Kidney glomerular epithelial cell (primary cell): ENCODE measurements at regions not wholly inside any gene's neighbourhood (a gene's known extent, or its start where the extent isn't known, plus 50 kb on each side); places are given as distances from the start of the nearest gene placed in this dataset.
"Not testable (repeated sequence)": the region's sequence is repeated elsewhere in the genome, so short reads cannot be mapped to it uniquely, and the experiment has no call there.

ENCODE experiments used
- DNase-seq: peaks from one replicate; lab custom pipeline; 2025; lab: John Stamatoyannopoulos, UW

- not testable (repeated sequence) for DNase-seq
Observed at GRCh38 chr13:81146576-81146975, 805.6 kb upstream of the SPRY2 start.

DNA sequence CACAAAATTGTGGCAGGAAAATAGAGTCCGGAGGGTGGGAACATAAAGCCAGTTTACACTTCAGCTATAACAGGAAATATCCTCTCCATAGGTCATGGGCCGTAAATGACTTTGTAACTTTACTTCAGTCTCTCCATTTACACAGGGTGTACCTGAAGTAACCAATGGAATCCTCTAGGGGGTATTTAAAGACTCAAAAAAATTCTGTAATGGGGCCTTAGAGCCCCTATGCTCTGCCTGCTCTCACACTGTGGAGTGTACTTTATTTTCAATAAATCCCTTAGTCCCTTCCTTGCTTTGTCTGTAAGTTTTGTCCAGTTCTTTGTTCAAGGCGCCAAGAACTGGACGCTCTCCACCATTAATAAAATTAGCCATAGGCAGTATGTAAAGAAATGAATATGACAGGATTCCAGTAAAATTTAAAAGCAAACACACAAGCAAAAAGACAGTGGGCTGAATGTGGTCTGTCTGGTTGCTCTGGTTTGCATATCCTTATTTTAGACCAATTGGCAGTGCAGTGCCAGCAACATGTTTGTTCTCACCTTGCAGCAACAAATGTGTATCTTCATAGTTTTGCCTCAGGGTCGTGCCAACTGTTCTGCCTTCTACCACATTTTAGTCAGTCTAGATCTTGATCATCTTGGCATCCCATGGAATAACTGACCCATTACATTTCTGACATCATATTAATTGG, 801.5 kb upstream of the SPRY2 start:
- no peak for DNase-seq

DNA sequence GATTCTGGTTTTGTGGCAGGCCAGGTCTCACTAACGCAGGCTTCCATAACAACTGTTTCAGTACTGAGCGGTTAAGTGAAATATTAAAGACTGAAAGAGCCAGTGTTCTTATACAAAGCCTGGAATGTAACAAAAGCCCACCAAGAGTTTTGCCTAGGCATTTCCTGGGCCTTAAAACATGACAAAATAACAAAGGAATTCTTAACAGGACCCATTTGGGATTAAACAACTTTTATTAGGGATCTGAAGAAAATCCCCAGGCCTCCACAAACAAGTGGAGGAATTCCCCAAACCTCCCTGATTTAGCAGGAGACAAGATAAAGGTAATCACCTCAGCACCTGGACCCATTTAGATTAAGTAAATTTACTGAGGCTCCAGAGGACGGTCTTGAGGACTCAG, 799.7 kb upstream of the SPRY2 start:
- DNase-seq, result no peak

DNA sequence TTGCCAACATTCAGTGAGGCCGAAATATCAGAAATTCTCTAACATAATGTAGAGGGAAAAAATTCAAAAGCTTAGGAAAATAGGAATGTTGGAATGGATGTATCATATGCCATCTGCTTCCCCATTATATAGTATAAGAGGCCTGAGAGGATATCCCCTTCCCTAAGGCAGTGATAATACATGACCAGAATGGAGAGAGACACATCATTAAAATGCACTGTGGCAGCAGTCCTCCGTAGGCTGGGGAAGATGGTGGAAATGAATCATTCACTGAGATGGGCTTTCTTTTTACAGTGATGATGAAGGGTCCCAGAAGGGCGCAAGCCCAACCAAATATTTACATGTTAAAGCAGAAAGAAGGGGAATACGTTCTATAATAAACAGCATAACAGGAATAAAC, 799.1 kb upstream of the SPRY2 start:
- no peak for DNase-seq

GRCh38 chr13:81138353-81138980, 797.5 kb upstream of the SPRY2 start:
- no peak for DNase-seq

- no peak for DNase-seq
Observed at GRCh38 chr13:81133066-81133465, 792.1 kb upstream of the SPRY2 start.

DNA sequence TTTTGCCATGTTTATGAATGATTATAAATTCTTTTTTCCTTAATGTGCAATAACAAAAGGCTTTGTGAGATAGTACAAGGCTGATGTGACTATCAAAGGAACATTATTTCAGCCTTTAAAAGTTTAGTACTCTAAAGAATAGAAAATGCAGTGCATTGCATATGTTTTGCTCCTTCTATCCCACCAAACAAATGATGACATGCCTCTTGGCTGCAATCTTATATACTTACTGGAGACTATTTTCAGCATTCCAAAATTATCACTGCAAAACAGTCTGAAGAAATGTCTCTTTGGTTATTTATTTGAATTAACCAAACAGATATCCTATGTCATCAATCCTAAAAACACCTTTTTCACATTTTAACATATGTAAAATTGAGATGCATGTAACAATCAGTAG, 776.5 kb upstream of the SPRY2 start:
- DNase-seq, result no peak

DNA sequence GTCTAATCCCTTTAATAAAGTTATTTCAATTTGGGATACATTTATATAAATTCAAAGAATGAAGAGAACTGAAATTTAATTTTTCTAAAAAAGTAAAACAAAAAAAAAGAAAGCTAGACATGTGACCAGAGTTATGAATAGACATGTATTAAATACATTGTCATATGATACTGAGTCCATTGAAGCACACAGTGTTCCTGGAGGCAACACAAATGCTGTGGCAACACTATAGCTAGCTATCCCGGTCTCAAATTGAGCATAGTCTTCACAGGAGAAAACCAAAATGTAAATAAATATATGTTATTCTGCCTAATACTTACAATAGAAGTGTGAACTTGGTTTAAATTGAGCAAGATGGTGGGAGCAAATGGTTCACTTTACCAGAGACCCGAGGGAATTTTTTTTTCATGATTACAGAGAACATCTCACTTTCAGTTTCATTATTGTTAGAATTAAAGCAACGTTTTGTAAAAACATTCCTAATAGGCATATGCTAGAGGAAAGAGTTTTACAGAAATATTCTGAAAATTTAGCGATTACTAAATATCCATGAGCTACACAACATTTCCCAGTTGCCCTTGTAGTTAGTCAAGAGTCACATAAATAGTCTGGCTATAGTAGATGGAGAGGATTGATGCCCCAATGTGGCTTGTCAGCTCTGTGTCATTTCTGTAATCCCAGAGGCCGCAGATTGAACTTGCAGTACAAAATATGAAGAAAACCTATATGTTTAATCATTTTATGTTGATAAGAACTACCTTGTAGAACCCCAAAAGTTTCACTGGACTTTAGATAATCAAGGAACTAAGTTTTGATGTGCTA, 775.7 kb upstream of the SPRY2 start:
- DNase-seq, result no peak

GRCh38 chr13:81109026-81109425, 768.1 kb upstream of the SPRY2 start:
- DNase-seq, result no peak

GRCh38 chr13:81106348-81106747, 765.4 kb upstream of the SPRY2 start:
- DNase-seq, result no peak

- DNase-seq, result no peak
Observed at GRCh38 chr13:81104035-81104715, 763.2 kb upstream of the SPRY2 start.

- DNase-seq, result not testable (repeated sequence)
Observed at GRCh38 chr13:81102066-81102465, 761.1 kb upstream of the SPRY2 start.

- DNase-seq, result no peak
Observed at GRCh38 chr13:81089371-81090157, 748.6 kb upstream of the SPRY2 start.

DNA sequence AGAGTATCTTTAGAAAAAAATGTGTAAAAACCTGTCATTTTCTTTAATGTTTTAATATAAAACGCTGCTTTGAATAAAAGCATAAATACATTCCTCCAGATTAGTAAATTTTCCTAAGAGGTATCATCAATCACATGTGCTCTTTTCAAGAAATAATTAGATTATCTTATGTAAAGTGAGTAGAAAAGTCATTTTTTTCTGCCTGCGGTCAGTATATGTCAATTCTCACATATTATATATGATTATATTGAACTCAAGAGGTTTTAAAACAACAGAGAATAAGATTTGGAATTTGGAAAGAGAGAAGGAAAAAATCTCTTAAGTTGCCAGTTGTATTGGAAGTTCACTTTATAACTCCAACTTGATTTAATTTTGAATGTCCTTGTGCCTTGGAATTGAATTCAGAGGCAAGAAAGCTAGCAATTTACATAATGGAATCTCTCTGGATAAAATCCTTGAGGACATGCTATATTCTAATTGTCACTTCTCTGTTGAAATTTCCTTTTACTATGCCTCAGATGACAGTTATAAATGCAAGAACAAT, 740.1 kb upstream of the SPRY2 start:
- no peak for DNase-seq

DNA sequence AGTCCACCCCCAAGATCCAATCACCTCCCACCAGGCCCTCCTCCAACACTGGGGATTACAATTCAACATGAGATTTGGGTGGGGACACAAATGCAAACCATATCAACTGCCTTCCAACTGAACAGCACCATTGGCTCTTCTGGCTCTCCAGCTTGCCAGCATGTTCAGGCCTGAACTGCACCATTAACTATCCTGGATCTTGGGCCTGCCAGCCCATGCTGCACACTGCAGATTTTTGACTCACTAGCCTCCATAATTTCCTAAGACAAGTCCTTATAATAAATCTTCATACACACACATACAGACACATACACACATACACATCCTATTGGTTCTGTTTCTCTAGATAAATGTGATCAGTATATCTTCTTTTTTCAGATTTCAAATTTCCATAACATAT, 737.1 kb upstream of the SPRY2 start:
- no peak for DNase-seq

GRCh38 chr13:81069822-81070221, 728.9 kb upstream of the SPRY2 start:
- not testable (repeated sequence) for DNase-seq

GRCh38 chr13:81058916-81059290, 718.0 kb upstream of the SPRY2 start:
- no peak for DNase-seq

DNA sequence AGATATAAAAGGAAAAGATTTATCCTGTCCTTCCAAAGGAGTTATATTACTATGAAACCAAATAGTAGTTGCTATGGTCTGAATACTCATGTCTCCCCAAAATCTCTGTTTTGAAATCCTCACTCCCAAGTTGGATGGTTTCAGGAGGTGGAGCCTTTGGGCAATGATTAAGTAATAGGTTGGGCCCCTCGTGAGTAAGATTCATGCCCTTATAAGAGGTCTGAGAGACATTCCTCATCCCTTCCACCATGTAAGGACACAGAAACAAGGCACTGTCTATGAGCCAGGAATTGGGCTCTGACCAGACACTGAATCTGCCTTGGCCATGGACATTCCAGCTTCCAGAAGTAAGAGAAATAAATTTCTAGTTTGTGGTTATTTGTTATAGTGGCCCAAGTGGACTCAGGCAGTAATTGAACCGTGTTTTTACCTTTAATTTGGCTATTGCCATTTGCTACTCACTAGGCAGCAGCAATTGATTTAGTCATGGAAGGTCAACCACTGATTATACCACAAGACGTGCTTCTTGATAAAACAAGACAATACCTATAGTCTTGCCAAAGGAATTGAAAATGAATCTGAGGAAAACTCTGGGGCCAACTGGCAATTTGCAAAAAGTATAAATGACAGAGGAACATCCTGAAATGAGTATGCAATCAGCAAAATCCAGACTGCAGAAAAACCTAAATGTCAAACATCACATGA, 717.4 kb upstream of the SPRY2 start:
- no peak for DNase-seq

GRCh38 chr13:81051873-81052272, 710.9 kb upstream of the SPRY2 start:
- DNase-seq, result no peak

DNA sequence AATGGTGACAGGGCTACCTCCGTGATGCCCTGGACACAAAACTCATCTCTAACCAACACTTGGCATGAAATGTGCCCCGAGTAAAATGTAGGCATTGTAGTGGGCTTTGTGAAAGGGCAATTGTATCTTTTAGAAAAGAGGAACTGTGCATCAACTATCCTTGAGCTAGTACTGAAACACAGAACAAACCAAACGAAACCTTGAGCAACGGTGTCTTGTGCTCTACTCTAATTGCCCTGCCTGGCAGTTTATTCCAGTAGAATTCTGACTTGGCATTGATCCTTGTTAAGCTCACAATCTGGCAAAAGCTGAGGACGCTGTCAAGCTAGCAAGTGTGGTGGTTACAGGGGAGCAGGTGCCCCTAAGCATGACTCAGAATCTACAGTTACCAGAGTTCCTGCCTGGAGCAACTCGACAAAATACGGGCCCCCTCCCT, 707.1 kb upstream of the SPRY2 start:
- no peak for DNase-seq

- DNase-seq, result no peak
Observed at GRCh38 chr13:81041761-81042160, 700.8 kb upstream of the SPRY2 start.
